Osteoblast (primary cell): ENCODE measurements at regions not wholly inside any gene's neighbourhood (a gene's known extent, or its start where the extent isn't known, plus 50 kb on each side); places are given as distances from the start of the nearest gene placed in this dataset.

Experiments
- DNase-seq: peaks from one replicate; pipeline ENCODE4 v3.0.0; 2011; ENCODE audit warnings: low spot score, mixed read lengths; ENCODE audit not compliant: insufficient read length; ENCODE audit errors: missing footprints
- H2AFZ ChIP-seq: 2 replicates; pipeline ENCODE4 v1.6.0; 2011; ENCODE audit warnings: mild to moderate bottlenecking, low read length
- H3K27ac ChIP-seq: 2 replicates; pipeline ENCODE4 v1.5.1; 2011; ENCODE audit warnings: mild to moderate bottlenecking, low read depth, low read length, moderate library complexity
- H3K27me3 ChIP-seq: 2 replicates; pipeline ENCODE4 v1.6.0; 2012; ENCODE audit warnings: mild to moderate bottlenecking, control low read depth, inconsistent platforms, low read length, moderate library complexity; ENCODE audit not compliant: insufficient read depth
- H3K36me3 ChIP-seq: 2 replicates; pipeline ENCODE4 v1.5.1; 2011; ENCODE audit warnings: mild to moderate bottlenecking, low read length, control low read depth, moderate library complexity; ENCODE audit not compliant: insufficient read depth
- H3K4me1 ChIP-seq: 2 replicates; pipeline ENCODE4 v1.5.1; 2011; ENCODE audit warnings: mild to moderate bottlenecking, low read length, control low read depth, moderate library complexity; ENCODE audit not compliant: insufficient read depth
- H3K4me2 ChIP-seq: 2 replicates; pipeline ENCODE4 v1.6.0; 2011; ENCODE audit warnings: mild to moderate bottlenecking, low read length; ENCODE audit not compliant: insufficient read depth
- H3K4me3 ChIP-seq: fragments of 200-600 bp; sonication (generic); 3 replicates; pipeline ENCODE4 v1.5.1; 2012; ENCODE audit warnings: mild to moderate bottlenecking, low read length, inconsistent platforms; ENCODE audit not compliant: insufficient read depth
- H3K79me2 ChIP-seq: 2 replicates; pipeline ENCODE4 v1.6.0; 2012; ENCODE audit warnings: mild to moderate bottlenecking, low read length, control low read depth, inconsistent platforms; ENCODE audit not compliant: insufficient read depth
- H3K9me3 ChIP-seq: 2 replicates; pipeline ENCODE4 v1.5.1; 2011; ENCODE audit warnings: low read depth, low read length, control low read depth
- H4K20me1 ChIP-seq: 2 replicates; pipeline ENCODE4 v1.6.0; 2012; ENCODE audit warnings: mild to moderate bottlenecking, low read length, control low read depth; ENCODE audit not compliant: insufficient read depth
- TF ChIP-seq, protein P1 (sequence below): IDR thresholded peaks from 2 replicates; pipeline ENCODE4 v1.5.1; 2011; ENCODE audit warnings: mild to moderate bottlenecking, low read depth, low read length, moderate library complexity; ENCODE audit errors: extremely low read depth

DNA sequence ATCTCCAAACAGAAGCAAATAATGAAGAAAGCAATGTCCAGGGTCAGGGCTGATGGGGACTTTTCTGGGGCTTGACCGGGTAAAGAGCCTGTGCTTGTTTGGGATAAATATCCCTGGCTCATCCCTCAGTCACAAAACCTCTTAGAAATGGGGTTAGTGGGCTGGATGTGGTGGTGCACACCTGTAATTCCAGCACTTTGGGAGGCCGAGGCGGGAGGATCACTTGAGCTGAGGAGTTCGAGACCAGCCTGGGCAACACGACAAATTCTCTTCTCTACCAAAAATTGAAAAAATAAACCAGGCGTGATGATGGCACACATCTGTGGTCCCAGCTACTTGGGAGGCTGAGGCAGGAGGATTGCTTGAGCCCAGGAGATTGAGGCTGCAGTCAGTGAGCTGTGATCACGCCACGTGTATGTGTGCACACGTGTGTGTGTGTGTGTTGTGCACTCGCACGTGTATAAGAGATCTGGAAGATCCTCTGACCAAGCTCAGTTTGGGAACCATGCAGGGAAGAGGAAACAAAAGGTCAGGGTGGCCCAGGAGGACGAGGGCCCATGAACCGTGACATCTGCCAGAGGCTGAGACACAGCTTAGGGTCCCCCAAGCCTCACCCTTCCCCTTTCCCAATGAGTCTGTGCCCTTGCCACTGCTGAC, 258.6 kb downstream of the TEX36 start:
- H3K4me2 ChIP-seq: no peak overlapping the region
- no peak for DNase-seq
- H3K9me3 ChIP-seq: no peaks in the 10 kb centered on the region
- no peak overlapping the region for H2AFZ ChIP-seq
- no peaks in the 10 kb centered on the region for H3K4me1 ChIP-seq
- TF ChIP-seq, protein P1, sequence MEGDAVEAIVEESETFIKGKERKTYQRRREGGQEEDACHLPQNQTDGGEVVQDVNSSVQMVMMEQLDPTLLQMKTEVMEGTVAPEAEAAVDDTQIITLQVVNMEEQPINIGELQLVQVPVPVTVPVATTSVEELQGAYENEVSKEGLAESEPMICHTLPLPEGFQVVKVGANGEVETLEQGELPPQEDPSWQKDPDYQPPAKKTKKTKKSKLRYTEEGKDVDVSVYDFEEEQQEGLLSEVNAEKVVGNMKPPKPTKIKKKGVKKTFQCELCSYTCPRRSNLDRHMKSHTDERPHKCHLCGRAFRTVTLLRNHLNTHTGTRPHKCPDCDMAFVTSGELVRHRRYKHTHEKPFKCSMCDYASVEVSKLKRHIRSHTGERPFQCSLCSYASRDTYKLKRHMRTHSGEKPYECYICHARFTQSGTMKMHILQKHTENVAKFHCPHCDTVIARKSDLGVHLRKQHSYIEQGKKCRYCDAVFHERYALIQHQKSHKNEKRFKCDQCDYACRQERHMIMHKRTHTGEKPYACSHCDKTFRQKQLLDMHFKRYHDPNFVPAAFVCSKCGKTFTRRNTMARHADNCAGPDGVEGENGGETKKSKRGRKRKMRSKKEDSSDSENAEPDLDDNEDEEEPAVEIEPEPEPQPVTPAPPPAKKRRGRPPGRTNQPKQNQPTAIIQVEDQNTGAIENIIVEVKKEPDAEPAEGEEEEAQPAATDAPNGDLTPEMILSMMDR: no peak
- H3K36me3 ChIP-seq: no peaks in the 10 kb centered on the region
- H3K4me3 ChIP-seq: no peak overlapping the region
- H4K20me1 ChIP-seq: no peaks in the 10 kb centered on the region
- no peaks in the 10 kb centered on the region for H3K79me2 ChIP-seq
- H3K27ac ChIP-seq: no peak overlapping the region
- peaks cover 8% of the 10 kb centered on the region for H3K27me3 ChIP-seq

DNA sequence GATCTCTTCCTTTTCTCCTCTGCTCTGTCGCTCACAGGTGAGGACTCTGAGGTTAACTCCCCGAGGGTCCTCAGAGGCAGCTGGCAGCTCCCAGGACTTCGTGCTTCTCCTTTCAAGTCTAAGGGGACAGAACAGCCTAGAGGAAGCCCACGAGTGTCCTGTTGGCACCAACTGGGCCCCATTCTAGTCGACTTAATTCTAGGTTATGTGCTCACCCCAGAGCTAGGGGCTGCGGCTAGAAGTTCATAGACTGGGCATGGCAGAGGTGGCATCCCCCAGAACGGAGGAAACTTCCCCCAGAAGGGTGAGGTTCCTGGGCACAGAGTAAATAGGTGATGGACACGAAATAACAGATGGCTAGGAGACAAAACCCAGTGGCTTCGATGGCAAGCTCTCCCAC, 259.4 kb downstream of the TEX36 start:
- Histone ChIP-seq H3K36me3 (no peaks in the 10 kb centered on the region), H3K9me3 (no peaks in the 10 kb centered on the region), H3K4me1 (no peaks in the 10 kb centered on the region), H3K79me2 (no peaks in the 10 kb centered on the region), H3K27ac (no peak overlapping the region), H2AFZ (no peak overlapping the region), H3K4me2 (no peak overlapping the region), H4K20me1 (no peaks in the 10 kb centered on the region), H3K27me3 (peaks cover 8% of the 10 kb centered on the region), H3K4me3 (no peak overlapping the region)
- TF ChIP-seq, protein P1: no peak
- DNase-seq: no peak

DNA sequence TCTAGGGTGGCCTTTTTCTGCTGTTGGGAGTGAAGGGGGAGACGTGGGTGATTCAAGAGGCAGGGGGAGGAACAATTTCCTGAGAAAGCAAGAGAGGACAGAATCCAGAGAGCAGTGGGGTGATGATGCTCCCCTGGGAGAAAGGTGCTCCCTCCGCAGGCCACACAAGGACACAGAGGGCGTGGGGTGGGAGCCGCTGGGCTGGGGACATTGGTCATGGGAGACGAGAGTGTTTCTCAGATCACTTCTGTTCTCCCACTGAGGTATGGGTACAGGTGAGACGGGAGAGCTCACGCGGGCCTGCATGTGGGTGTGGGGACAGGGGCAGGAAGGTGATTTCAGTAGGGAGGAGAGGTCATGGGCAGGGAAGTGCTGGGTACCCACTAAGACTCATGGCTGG, 259.5 kb upstream of the CTBP2 start:
- DNase-seq: no peak
- TF ChIP-seq, protein P1: no peak

DNA sequence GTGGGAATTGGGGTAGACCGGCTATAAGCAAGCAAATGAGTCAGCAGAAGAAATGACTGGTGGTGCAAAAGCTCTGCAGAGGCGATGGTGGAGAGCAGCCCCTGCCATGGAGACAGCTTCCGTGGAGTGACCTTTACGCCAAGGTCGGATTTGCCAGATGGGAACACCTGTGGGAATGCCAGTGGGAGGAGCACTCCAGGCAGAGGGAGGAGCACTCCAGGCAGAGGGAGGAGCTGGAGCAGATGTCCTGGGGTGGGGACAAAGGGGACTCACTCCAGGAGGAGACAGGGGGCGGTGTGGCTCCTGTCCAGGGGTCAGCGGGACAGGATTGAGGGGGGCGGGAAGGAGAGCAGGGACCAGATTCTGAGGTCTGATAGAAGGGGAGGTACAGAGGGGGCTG, 258.8 kb upstream of the CTBP2 start:
- Histone ChIP-seq H3K79me2 (no peaks in the 10 kb centered on the region), H4K20me1 (no peaks in the 10 kb centered on the region), H3K4me3 (no peak overlapping the region), H3K36me3 (no peaks in the 10 kb centered on the region), H3K4me2 (no peak overlapping the region), H3K9me3 (no peaks in the 10 kb centered on the region), H3K27ac (no peak overlapping the region), H2AFZ (no peak overlapping the region), H3K4me1 (peaks cover 4% of the 10 kb centered on the region), H3K27me3 (peaks cover 11% of the 10 kb centered on the region)
- TF ChIP-seq, protein P1: no peak
- no peak for DNase-seq

More for the DNA sequence above, 259.5 kb upstream of the CTBP2 start:
- Histone ChIP-seq H4K20me1 (no peaks in the 10 kb centered on the region), H3K4me3 (no peak overlapping the region), H3K9me3 (no peaks in the 10 kb centered on the region), H3K27ac (no peak overlapping the region), H3K27me3 (peaks cover 11% of the 10 kb centered on the region), H2AFZ (no peak overlapping the region), H3K4me2 (no peak overlapping the region), H3K4me1 (no peaks in the 10 kb centered on the region), H3K36me3 (no peaks in the 10 kb centered on the region), H3K79me2 (no peaks in the 10 kb centered on the region)
